ENCODE measurements at regions not wholly inside any gene's neighbourhood (a gene's known extent, or its start where the extent isn't known, plus 50 kb on each side); places are given as distances from the start of the nearest gene placed in this dataset.

DNA sequence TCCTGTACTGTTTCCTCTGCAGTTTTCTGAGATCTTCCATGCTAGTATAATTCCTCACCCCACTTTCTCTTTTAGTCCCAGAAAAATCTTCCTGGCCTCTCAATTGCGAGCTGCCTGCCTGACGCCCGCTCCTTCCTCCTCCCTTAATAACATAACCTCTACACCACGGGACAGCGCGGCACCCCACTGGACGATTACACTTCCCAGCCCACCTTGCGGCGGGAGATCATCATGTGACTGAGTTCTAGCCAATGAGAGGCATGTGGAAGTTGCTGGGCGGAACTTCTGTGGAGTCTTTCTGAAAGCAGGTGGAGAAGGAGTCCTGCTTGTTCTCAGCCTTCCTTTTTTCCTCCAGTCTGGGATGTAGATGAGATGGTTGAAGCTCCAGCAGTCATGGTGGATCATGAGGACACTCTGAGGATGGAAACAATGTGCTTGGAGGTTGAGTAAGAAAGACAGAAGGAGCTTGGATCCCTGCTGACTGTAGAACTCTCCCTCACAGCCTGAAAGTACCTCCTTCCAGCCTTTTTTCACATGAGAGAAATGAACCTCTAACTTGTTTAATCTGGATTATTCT is 133.6 kb upstream of the VRK1 start:
- H3K4me3 ChIP-seq = no peak overlapping the region
- H3K27ac ChIP-seq = no peak overlapping the region
- no peak for ATAC-seq (ENCODE audit: low FRiP score in 2 of 2)
- no peak for DNase-seq
- no peaks in the 10 kb centered on the region for H3K4me1 ChIP-seq
- 73 to 89% methylated on average over 10 of the region's 10 CpGs for WGBS, 2 donors
- no peak for TF ChIP-seq POLR2AphosphoS5 (IDR thresholded peaks at IDR 0.05)
- TF ChIP-seq, protein P1, sequence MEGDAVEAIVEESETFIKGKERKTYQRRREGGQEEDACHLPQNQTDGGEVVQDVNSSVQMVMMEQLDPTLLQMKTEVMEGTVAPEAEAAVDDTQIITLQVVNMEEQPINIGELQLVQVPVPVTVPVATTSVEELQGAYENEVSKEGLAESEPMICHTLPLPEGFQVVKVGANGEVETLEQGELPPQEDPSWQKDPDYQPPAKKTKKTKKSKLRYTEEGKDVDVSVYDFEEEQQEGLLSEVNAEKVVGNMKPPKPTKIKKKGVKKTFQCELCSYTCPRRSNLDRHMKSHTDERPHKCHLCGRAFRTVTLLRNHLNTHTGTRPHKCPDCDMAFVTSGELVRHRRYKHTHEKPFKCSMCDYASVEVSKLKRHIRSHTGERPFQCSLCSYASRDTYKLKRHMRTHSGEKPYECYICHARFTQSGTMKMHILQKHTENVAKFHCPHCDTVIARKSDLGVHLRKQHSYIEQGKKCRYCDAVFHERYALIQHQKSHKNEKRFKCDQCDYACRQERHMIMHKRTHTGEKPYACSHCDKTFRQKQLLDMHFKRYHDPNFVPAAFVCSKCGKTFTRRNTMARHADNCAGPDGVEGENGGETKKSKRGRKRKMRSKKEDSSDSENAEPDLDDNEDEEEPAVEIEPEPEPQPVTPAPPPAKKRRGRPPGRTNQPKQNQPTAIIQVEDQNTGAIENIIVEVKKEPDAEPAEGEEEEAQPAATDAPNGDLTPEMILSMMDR (IDR thresholded peaks at IDR 0.05) = no peak
- no peak for TF ChIP-seq EP300 (IDR thresholded peaks at IDR 0.05)
- TF ChIP-seq POLR2A (IDR thresholded peaks at IDR 0.05) = no peak
- H3K9me3 ChIP-seq = no peaks in the 10 kb centered on the region
- no peaks in the 10 kb centered on the region for H3K36me3 ChIP-seq
- no peaks in the 10 kb centered on the region for H3K27me3 ChIP-seq

DNA sequence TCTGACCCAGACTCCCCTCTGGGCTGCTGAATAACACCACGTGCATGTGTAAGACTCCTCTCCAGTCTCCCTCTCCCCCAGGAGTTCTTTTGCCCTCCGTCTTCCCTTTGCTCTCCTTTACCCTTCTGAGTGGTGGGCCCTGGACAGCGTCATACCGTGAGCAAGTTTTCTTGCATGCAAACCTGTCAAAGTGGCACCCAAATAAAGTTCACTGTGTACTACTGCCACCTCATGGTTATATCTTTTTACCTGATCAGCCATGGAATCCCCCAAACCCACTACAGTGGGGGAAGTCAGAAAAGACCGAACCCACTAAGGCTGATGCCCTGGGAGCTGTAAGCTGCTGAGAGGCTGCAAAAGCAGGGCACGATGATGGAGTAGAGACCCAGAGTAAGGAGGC is 131.1 kb upstream of the VRK1 start:
- TF ChIP-seq EP300 (IDR thresholded peaks at IDR 0.05) = no peak
- no peak for TF ChIP-seq POLR2A (IDR thresholded peaks at IDR 0.05)
- TF ChIP-seq, protein P1 (IDR thresholded peaks at IDR 0.05) = no peak
- TF ChIP-seq POLR2AphosphoS5 (IDR thresholded peaks at IDR 0.05) = no peak
- Histone ChIP-seq H3K27ac (no peak overlapping the region), H3K4me1 (no peaks in the 10 kb centered on the region), H3K9me3 (no peaks in the 10 kb centered on the region), H3K4me3 (no peak overlapping the region), H3K36me3 (no peaks in the 10 kb centered on the region), H3K27me3 (no peaks in the 10 kb centered on the region)
- no peak for ATAC-seq (ENCODE audit: low FRiP score in 2 of 2)
- no peak for DNase-seq
- WGBS, 2 donors = 67 to 71% methylated on average over 6 of the region's 6 CpGs

DNA sequence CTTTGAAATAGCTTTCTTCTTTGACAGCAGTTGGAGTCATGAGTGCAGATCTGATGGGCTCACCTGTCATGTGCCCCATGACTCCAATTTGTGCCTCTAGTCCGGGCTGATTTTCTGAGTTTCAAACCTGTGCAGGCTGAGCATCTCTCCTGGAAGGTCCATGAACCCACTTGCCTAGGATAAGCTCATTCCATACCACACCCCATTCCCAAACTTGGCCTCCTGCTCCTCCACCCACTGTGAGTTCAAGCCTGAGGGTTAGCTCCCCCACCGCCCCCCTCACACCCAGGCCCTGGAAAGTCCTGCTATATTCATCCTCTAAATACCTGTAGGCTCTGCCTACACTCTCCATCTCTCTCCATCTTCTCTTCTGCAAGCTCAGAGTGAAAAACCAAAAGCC is 126.8 kb upstream of the VRK1 start:
- TF ChIP-seq, protein P1 (IDR thresholded peaks at IDR 0.05) = no peak
- TF ChIP-seq POLR2A (IDR thresholded peaks at IDR 0.05) = no peak
- TF ChIP-seq EP300 (IDR thresholded peaks at IDR 0.05) = no peak
- TF ChIP-seq POLR2AphosphoS5 (IDR thresholded peaks at IDR 0.05) = no peak
- Histone ChIP-seq H3K4me1 (no peaks in the 10 kb centered on the region), H3K36me3 (no peaks in the 10 kb centered on the region), H3K27ac (no peak overlapping the region), H3K9me3 (no peaks in the 10 kb centered on the region), H3K4me3 (no peak overlapping the region), H3K27me3 (no peaks in the 10 kb centered on the region)
- ATAC-seq (ENCODE audit: low FRiP score in 2 of 2) = no peak
- WGBS, 2 donors = 84 to 86% methylated on average over 2 of the region's 2 CpGs
- DNase-seq = no peak

DNA sequence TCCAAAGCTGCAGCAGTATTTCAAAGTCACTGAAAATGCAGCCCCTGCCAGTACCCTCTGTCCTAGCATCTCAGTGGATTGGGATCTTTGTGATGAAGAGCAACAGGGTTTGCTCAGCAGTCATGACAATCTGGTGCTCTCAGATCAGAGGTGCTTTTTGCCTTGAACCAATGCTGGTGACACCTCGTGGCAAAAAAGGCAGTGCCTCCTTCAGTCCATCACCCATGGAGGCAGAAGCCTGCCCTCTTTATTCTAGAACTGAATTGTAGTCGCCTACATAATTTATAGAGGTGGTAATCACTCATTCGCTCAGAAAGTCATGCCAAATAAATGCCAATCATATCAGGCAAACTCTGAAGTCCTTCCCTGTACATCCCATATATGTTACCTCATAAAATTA is 126.0 kb upstream of the VRK1 start:
- TF ChIP-seq POLR2AphosphoS5 (IDR thresholded peaks at IDR 0.05) (no peak), POLR2A (IDR thresholded peaks at IDR 0.05) (no peak), EP300 (IDR thresholded peaks at IDR 0.05) (no peak)
- TF ChIP-seq, protein P1 (IDR thresholded peaks at IDR 0.05) = no peak
- no peak for DNase-seq
- no peaks in the 10 kb centered on the region for H3K27me3 ChIP-seq
- H3K36me3 ChIP-seq = no peaks in the 10 kb centered on the region
- no peak overlapping the region for H3K27ac ChIP-seq
- no peak overlapping the region for H3K4me3 ChIP-seq
- H3K4me1 ChIP-seq = no peaks in the 10 kb centered on the region
- no peak for ATAC-seq (ENCODE audit: low FRiP score in 2 of 2)
- H3K9me3 ChIP-seq = no peaks in the 10 kb centered on the region
- 72 to 76% methylated on average over 3 of the region's 3 CpGs for WGBS, 2 donors

DNA sequence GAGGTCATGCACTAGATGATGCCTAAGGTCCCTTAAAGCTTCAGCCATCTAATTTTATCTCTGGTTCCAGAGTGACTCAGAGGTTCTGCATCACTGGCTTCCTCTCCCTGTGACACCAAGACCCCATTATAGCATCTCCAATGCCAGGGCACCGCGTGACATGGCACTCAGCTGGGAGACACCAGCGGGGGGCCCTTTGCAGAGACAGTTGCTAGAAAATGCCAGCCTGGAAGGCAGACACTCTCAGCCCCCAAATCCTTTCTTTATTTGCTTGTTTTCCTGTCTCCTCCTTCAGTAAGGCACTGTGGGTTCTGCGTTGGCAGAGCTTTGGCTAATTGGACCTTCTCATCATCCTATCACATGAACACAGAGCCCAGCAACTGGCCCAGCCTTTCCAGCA is 123.5 kb upstream of the VRK1 start:
- no peak for ATAC-seq (ENCODE audit: low FRiP score in 2 of 2)
- TF ChIP-seq, protein P1 (IDR thresholded peaks at IDR 0.05) = no peak
- no peak for TF ChIP-seq POLR2A (IDR thresholded peaks at IDR 0.05)
- no peak for TF ChIP-seq EP300 (IDR thresholded peaks at IDR 0.05)
- no peak for TF ChIP-seq POLR2AphosphoS5 (IDR thresholded peaks at IDR 0.05)
- 86 to 93% methylated on average over 4 of the region's 4 CpGs for WGBS, 2 donors
- H3K9me3 ChIP-seq = no peaks in the 10 kb centered on the region
- no peak overlapping the region for H3K27ac ChIP-seq
- no peaks in the 10 kb centered on the region for H3K4me1 ChIP-seq
- no peaks in the 10 kb centered on the region for H3K36me3 ChIP-seq
- H3K27me3 ChIP-seq = no peaks in the 10 kb centered on the region
- no peak overlapping the region for H3K4me3 ChIP-seq
- DNase-seq = no peak

All from upper lobe of left lung (tissue), 6 donors.